ENCODE measurements at regions not wholly inside any gene's neighbourhood (a gene's known extent, or its start where the extent isn't known, plus 50 kb on each side); places are given as distances from the start of the nearest gene placed in this dataset.

DNA sequence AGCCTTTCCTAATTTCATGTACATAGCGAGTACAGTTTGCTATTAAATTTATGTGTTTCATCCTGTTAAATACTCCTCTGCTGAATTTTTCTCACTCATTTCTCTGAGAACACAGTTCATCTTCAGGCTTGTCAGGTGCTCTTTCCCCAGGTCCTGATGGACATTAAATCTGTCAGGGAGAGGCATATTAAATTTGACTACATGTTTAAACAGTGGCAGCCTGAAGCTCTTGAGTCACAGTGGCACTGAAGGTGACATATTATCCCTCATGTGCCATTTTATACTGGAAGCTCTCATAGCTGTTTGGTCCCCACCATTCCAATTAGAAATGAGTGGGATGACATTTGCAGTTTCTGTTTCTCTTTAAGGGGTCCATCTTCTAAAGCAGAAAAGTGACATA lies 1089.6 kb upstream of the SORCS1 start:
- DNase-seq: no peak

DNA sequence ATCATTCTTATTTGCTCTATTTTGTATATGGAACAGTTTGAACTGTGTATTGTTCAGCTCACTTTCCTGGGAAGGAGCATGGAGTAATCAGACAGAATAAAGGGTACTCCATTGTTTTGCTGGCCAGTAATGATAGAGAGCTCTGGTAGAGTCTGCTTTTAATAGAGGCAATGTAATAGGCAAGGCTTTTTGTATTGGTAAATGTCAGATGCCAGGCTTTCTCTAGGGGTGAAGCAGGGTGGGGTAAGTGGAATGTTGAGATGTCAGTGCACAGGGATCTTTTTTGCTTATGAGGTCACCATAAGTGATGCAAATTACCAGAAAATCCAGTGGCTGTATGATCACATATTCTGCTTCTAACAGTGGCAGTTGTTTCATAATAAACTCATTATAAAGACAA lies 1088.3 kb upstream of the SORCS1 start:
- no peak for DNase-seq

DNA sequence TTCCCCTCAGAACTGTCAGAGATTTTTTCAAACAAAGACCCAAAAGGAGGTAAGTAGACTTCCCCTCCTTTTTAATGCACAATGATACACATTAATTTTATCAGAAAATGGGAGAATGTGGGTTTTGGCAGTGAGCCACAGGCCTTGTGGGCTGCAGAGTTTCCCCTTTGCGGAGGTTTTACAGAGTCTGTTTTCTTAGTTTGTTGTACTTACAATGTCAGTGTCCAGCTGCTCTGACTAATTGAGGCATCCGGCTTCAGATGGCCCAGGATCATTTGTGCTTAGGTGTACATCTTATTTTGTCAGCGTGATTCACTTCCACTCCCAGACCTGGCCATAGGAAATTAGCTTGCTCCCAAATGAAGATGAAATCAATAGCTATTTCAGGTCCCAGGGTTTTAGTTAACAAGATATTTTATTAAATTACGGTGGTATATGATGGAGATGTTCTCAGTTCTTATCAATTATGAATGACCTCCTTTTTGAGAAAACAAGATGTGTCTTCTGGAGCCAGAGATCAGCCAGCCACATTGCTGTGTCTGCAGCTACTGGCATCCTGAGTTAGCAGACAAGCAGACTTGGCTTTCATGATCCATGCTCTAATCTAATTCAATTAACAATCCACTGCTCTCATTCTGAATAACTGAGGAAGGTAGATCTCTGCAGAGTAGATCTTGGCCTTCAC lies 1086.6 kb upstream of the SORCS1 start:
- no peak for DNase-seq

DNA sequence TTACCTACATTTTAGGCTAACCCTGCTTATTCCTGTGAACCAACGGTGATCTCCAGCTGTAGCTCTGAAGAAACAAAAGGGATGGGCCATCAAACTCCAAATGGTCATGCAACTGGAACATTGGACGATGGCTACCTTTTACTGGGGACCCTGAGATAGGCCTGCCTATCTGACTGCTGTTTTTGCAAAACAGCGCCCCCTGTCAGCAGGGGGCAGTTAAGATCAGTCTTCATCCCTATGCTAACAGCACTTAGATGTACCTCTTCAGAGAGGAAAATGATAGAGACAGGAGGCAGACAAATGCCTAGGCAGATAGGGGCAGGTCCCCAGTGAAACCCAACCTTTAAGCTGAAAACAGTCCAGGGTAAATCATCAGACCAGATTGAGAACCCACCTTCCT lies 1085.4 kb upstream of the SORCS1 start:
- no peak for DNase-seq

- DNase-seq: no peak
Observed at GRCh38 chr10:108244443-108245228, 1080.1 kb upstream of the SORCS1 start.

DNA sequence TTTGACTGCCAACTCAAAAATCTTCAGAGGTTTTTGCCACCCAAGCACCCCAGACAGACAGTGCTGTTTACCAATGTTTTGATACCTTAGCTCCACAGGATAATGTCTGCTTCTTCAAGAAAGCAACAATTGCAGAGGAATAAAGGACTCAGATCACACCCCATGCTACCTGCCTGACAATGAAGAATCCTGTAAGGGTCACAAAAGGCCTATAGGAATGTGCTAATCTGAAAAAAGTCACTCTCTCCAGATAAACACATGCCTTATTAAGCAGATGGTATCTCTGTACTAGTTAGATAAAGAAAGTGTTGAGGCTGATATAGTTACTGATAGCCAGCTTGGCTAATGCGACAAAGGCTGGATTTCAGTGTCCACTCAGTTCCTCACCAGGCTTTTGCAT lies 1076.7 kb upstream of the SORCS1 start:
- no peak for DNase-seq

GRCh38 chr10:108238261-108238660 lies 1073.8 kb upstream of the SORCS1 start:
- DNase-seq: no peak

GRCh38 chr10:108230478-108231170 lies 1066.1 kb upstream of the SORCS1 start:
- DNase-seq: no peak

- DNase-seq: no peak
Observed at GRCh38 chr10:108208732-108209131, 1044.2 kb upstream of the SORCS1 start.

DNA sequence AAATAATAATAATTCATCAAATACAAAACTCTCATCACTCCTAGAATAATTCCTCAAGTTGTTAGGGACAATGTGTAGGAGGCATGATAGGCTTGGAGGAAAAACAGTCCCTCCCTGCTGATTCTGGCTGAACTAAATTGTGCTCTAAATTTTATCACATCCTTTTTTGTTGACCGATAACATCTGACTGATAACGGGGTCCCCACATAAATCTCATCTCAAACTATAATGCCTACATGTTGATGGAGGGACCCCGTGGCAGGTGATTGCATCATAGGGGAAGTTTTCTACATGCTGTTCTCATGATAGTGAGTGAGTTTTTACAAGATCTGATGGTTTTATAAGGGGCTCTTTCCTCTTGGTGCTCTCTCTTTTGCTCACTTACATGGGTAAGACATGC lies 1043.5 kb upstream of the SORCS1 start:
- DNase-seq: no peak

- no peak for DNase-seq
Observed at GRCh38 chr10:108204528-108205305, 1040.2 kb upstream of the SORCS1 start.

- DNase-seq: no peak
Observed at GRCh38 chr10:108203905-108204527, 1039.5 kb upstream of the SORCS1 start.

DNA sequence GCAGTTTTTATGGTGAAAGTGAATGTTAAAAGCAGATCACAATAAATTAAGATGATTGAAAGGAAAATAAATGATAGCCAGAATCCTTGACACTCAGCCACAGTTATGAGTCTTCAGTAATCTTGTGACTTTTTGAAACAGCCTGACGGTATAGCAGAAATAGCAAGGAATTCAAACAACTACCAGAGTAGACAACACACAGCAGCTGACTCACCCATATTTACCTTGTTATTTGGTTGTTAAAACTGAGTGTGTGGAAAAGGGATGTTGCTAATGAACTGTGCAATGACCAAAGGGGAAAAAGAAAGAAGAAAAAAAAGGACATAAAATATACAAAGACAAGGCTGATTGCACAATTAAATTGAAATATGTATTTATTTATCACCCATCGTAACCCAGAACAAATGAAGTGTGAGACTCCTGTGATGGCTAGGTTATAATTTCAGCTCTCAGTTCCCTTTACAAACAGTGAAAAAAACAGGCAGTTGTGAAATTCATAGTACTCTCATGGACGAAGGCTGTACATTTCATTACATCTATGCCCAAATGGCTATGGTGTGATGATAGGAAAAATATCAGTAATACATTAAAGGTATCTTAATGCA lies 1023.0 kb upstream of the SORCS1 start:
- no peak for DNase-seq

DNA sequence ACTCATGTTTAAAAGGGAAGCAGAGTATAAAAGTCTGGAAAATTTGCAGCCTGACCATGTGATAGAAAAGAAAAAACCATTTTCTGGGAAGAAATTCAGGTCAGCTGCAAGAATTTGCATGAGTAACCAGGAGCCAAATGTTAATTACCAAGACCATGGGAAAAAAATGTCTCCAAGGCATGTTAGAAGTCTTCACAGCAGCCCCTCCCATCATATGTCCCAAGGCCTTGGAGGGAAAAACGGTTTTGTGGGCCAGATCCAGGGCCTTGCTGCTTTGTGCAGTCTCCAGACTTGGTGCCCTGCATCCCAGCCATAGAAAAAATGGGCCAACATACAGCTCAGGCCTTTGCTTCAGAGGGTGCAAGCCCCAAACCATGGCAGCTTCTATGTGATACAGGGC lies 1019.6 kb upstream of the SORCS1 start:
- no peak for DNase-seq

- DNase-seq: no peak
Observed at GRCh38 chr10:108180878-108181277, 1016.4 kb upstream of the SORCS1 start.

GRCh38 chr10:108169846-108170245 lies 1005.3 kb upstream of the SORCS1 start:
- no peak for DNase-seq

GRCh38 chr10:108167766-108168165 lies 1003.3 kb upstream of the SORCS1 start:
- no peak for DNase-seq

DNA sequence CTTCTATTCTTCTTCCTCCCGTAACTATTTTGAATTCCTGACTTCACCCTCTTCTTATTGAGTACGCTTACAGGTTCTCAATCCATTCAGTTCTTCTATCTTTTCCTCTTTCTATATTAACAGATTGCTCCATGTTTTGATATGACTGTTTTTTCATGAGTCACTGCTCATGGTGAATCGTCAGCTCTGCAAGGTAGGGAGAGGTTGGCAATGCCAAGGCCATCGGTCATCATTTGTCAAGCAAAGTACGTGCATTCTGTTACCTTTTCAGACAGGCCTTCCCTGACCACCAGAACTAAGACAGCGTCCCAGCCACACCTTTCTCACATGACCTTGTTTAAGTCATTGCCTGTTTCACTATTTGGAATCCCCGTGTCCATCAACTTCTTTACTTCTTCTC lies 1001.9 kb upstream of the SORCS1 start:
- DNase-seq: no peak

DNA sequence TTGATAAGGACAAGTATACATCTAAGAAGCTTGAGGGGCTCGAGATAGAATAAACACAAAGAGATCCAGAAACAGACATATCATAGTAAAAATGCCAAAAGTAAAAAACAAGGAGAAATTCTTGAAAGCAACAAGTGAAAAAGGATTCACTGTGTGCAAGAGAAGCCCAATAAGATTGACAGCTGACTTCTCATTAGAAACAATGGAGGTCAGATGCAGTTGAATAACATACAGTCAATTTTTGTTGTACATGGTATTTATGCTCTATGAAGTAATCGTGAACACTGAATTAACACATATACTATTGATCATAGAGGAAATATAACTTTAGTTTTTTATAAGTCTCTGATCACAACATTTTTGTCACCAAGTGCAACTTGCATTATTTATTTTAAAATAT lies 982.8 kb upstream of the SORCS1 start:
- DNase-seq: no peak

DNA sequence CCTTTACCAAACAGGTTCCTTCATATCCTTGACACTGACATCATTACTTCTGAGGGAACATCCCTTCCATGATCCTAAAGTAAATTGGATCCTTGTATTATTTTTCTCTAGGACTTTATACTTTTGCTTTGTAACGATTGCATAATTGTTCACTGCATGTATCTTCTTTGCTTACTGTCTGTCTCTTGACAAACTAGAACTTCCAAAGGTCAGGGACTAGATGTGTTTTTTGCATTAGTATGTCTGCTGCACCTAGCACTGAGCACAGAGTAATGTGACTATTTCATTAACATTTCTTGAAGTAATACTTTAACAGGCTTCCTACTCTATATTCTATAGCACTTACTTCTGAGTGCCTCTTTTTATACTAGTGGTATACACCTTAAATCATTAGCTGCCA lies 976.6 kb upstream of the SORCS1 start:
- DNase-seq: no peak

GRCh38 chr10:108132303-108132702 lies 967.8 kb upstream of the SORCS1 start:
- no peak for DNase-seq

DNA sequence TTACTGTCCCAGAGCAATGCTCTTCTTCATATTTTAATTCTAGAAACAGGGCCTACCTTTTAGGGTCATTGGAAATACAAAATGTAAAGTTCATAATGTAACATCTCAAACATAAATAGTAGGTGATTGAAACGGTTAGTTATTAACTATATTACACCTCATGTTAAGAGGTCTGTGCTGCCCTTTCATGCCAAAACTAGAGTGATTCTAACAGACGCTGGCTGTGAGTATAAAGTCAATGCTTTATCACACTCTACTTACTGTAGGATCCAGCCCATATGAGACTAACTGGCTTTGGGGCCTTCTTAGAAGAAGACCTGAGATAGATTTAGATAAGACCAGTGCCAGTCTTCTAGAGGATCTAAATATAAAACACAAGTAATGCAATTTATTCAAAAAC lies 966.1 kb upstream of the SORCS1 start:
- DNase-seq: no peak
